ENCODE measurements at regions not wholly inside any gene's neighbourhood (a gene's known extent, or its start where the extent isn't known, plus 50 kb on each side); places are given as distances from the start of the nearest gene placed in this dataset.

- no peak for TF ChIP-seq CTCF (IDR thresholded peaks at IDR 0.05; ENCODE audit: poor library complexity)
- no peak for TF ChIP-seq EZH2 (IDR thresholded peaks at IDR 0.05; ENCODE audit: borderline replicate concordance)
- TF ChIP-seq EZH2phosphoT487 (IDR thresholded peaks at IDR 0.05; ENCODE audit: low read depth, severe bottlenecking, unreplicated experiment) = no peak
Observed at GRCh38 chr2:107627926-107628325, 198.8 kb upstream of the RGPD4 start.

Data from hepatocyte (in vitro differentiated cells).